DND-41 (cell line): ENCODE measurements at regions not wholly inside any gene's neighbourhood (a gene's known extent, or its start where the extent isn't known, plus 50 kb on each side); places are given as distances from the start of the nearest gene placed in this dataset.
A peak's percentile ranks its signal among the peaks of the same experiment; 100 is the strongest.

Experiments used
- ATAC-seq: fragments of 200-7000 bp; cut with Tn5 transposase; 3 replicates; pipeline ENCODE4 v1.9.1; 2021; ENCODE audit warnings: low read depth; ENCODE audit not compliant: insufficient read depth
- DNase-seq: peaks from one replicate; pipeline ENCODE4 v3.0.0-alpha.2; 2020
- H2AFZ ChIP-seq: 2 replicates; pipeline ENCODE4 v1.6.0; 2012; ENCODE audit warnings: low read depth, low read length
- H3K27ac ChIP-seq: 2 replicates; pipeline ENCODE4 v1.5.1; 2012; ENCODE audit warnings: low read length, inconsistent platforms
- H3K27me3 ChIP-seq: fragments of 200-600 bp; sonication (generic); 2 replicates; pipeline ENCODE4 v1.6.0; 2012; ENCODE audit warnings: low read length, mild to moderate bottlenecking, inconsistent platforms; ENCODE audit not compliant: insufficient read depth, poor library complexity
- H3K36me3 ChIP-seq: 2 replicates; pipeline ENCODE4 v1.5.1; 2012; ENCODE audit warnings: low read length, inconsistent platforms; ENCODE audit not compliant: insufficient read depth
- H3K4me1 ChIP-seq: 2 replicates; pipeline ENCODE4 v1.5.1; 2012; ENCODE audit warnings: mild to moderate bottlenecking, low read length; ENCODE audit not compliant: insufficient read depth
- H3K4me2 ChIP-seq: 2 replicates; pipeline ENCODE4 v1.6.0; 2012; ENCODE audit warnings: mild to moderate bottlenecking, moderate library complexity, low read length, inconsistent platforms; ENCODE audit not compliant: insufficient read depth
- H3K4me3 ChIP-seq, 2 experiments: fragments of 200-600 bp in 1 of 2; shearing (Covaris generic) in 1 of 2; 2 replicates each; pipeline ENCODE4 v1.5.1; 2012 to 2016; ENCODE audit warnings: inconsistent platforms in 2 of 2, low read length in 2 of 2, mild to moderate bottlenecking in 2 of 2, low read depth in 1 of 2, moderate library complexity in 1 of 2
- H3K79me2 ChIP-seq: 2 replicates; pipeline ENCODE4 v1.6.0; 2012; ENCODE audit warnings: low read length, inconsistent platforms; ENCODE audit not compliant: insufficient read depth
- H3K9ac ChIP-seq: 2 replicates; pipeline ENCODE4 v1.6.0; 2012; ENCODE audit warnings: low read depth, mild to moderate bottlenecking, inconsistent platforms, low read length, moderate library complexity
- H3K9me3 ChIP-seq: 2 replicates; pipeline ENCODE4 v1.5.1; 2012; ENCODE audit warnings: low read length, moderate library complexity, mild to moderate bottlenecking, inconsistent platforms; ENCODE audit not compliant: insufficient read depth, severe bottlenecking
- H4K20me1 ChIP-seq: 2 replicates; pipeline ENCODE4 v1.6.0; 2012; ENCODE audit warnings: low read length; ENCODE audit not compliant: insufficient read depth
- EZH2 ChIP-seq: IDR thresholded peaks from 3 replicates; pipeline ENCODE4 v1.6.1; 2012; ENCODE audit warnings: borderline replicate concordance, low read depth, mild to moderate bottlenecking, moderate library complexity, low read length, inconsistent platforms; ENCODE audit not compliant: severe bottlenecking
- TF ChIP-seq, protein P1 (sequence below): IDR thresholded peaks from 2 replicates; pipeline ENCODE4 v1.5.1; 2012; ENCODE audit warnings: borderline replicate concordance, low read length, moderate library complexity, mild to moderate bottlenecking; ENCODE audit not compliant: poor library complexity, severe bottlenecking; ENCODE audit errors: extremely low read depth

DNA sequence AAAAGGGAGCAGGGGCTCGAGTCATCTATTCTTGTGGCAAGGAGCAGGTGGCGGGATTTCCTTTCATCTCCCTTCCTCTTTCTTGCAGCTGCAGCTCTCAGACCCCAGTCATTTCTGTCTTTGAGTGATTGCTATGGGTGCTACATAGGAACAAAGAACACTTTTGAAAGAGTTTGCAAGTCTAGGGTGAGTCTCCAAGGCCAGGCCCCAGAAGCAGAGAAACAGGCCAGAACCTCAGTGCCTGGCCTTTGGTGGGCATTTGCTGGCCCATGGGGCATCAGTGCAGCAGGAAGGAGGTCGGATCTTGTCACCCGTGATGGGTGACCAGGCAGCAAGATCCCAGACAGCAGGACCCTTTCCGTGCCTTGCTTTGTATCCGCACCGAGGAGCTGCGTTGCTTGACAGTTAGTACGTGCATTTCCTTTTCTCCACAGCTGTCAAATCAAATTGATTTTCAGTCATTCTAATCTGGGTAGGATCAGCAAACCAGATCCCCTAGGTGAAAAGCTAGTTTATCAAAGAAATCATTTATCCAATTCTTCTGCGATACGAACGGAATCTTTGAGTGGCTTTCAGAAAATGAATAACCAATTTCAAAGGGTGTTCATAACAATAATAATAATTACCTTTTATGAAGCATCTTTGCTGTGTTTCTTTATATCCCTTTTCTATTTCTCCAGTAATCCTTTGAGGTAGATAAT is 244.6 kb upstream of the MAF start:
- Histone ChIP-seq H4K20me1 (no peaks in the 10 kb centered on the region), H3K9ac (peak overlapping the region; percentile 8; the same call in 1 of the 2 replicates), H3K9me3 (no peaks in the 10 kb centered on the region), H3K4me3 (no peak overlapping the region), H2AFZ (peak overlapping the region; percentile 56), H3K27me3 (no peaks in the 10 kb centered on the region), H3K27ac (peak overlapping the region; percentile 71), H3K4me2 (peak overlapping the region; percentile 29; the same call in 1 of the 2 replicates), H3K4me1 (peaks cover 20% of the 10 kb centered on the region), H3K36me3 (no peaks in the 10 kb centered on the region), H3K79me2 (no peaks in the 10 kb centered on the region)
- peak; percentile 6 for DNase-seq
- TF ChIP-seq EZH2: no peak
- TF ChIP-seq, protein P1, sequence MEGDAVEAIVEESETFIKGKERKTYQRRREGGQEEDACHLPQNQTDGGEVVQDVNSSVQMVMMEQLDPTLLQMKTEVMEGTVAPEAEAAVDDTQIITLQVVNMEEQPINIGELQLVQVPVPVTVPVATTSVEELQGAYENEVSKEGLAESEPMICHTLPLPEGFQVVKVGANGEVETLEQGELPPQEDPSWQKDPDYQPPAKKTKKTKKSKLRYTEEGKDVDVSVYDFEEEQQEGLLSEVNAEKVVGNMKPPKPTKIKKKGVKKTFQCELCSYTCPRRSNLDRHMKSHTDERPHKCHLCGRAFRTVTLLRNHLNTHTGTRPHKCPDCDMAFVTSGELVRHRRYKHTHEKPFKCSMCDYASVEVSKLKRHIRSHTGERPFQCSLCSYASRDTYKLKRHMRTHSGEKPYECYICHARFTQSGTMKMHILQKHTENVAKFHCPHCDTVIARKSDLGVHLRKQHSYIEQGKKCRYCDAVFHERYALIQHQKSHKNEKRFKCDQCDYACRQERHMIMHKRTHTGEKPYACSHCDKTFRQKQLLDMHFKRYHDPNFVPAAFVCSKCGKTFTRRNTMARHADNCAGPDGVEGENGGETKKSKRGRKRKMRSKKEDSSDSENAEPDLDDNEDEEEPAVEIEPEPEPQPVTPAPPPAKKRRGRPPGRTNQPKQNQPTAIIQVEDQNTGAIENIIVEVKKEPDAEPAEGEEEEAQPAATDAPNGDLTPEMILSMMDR: no peak
- no peak; the same call in 2 of the 3 replicates for ATAC-seq

DNA sequence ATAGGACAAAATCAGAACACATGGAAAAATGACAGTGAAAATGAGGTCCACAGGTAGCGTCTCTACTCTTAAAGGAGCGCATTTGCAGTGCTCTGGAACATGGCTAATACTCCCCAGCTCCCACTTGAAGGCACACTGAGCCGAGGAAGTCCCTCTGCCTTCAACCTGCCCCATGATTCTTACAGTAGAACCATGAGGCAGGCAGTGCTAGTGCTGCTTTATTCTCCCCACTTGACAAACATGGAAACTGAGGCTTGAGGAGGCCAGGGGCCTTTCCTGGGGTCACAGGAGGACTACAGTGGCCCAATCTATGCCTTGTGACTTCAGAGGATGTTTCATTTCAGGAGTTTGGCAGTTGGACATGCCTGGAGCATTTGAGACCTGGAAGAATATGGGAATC is 244.1 kb upstream of the MAF start:
- H4K20me1 ChIP-seq: no peaks in the 10 kb centered on the region
- TF ChIP-seq EZH2: no peak
- TF ChIP-seq, protein P1: no peak
- no peak for DNase-seq
- peak overlapping the region; percentile 71 for H3K27ac ChIP-seq
- H3K27me3 ChIP-seq: no peaks in the 10 kb centered on the region
- H3K4me2 ChIP-seq: no peak overlapping the region
- no peaks in the 10 kb centered on the region for H3K36me3 ChIP-seq
- no peak overlapping the region for H3K9ac ChIP-seq
- no peak overlapping the region for H3K4me3 ChIP-seq
- no peaks in the 10 kb centered on the region for H3K79me2 ChIP-seq
- ATAC-seq: no peak
- peaks cover 20% of the 10 kb centered on the region for H3K4me1 ChIP-seq
- 0 out of 2 replicates have a peak overlapping the region, but pooled peaks have one; percentile 19 for H2AFZ ChIP-seq
- H3K9me3 ChIP-seq: no peaks in the 10 kb centered on the region

DNA sequence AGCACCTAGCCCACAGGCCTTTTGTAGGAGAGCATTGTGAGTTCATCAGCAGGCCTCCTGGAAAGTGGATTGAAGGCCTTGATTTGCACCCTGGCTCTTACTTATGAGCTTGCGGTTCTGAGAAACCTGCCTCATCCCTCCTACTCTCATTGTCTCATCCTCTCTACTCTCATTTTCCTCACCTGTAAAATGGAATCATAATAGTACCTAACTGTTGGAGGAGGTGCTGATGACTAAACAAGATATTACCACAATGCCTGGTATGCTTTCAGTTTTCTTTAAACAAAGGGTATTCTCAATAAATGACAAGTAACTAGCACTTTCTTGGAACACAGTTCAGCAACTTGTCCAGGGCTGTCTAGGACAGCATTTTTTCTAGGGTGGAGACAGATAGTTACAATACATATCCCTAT is 243.1 kb upstream of the MAF start:
- no peak overlapping the region for H3K4me2 ChIP-seq
- DNase-seq: no peak
- TF ChIP-seq, protein P1: no peak
- no peak for TF ChIP-seq EZH2
- peaks cover 20% of the 10 kb centered on the region for H3K4me1 ChIP-seq
- H3K4me3 ChIP-seq: no peak overlapping the region
- H3K27me3 ChIP-seq: no peaks in the 10 kb centered on the region
- ATAC-seq: no peak
- no peaks in the 10 kb centered on the region for H3K79me2 ChIP-seq
- H3K36me3 ChIP-seq: no peaks in the 10 kb centered on the region
- no peaks in the 10 kb centered on the region for H4K20me1 ChIP-seq
- no peak overlapping the region for H3K27ac ChIP-seq
- H3K9ac ChIP-seq: no peak overlapping the region
- no peaks in the 10 kb centered on the region for H3K9me3 ChIP-seq
- H2AFZ ChIP-seq: no peak overlapping the region
